T-helper 2 cell (primary cell): ENCODE measurements at regions not wholly inside any gene's neighbourhood (a gene's known extent, or its start where the extent isn't known, plus 50 kb on each side); places are given as distances from the start of the nearest gene placed in this dataset.

Source experiments
- DNase-seq, 5 experiments: peaks; one replicate each; pipeline versions ENCODE4 v3.0.0 to v3.0.0-alpha.2; 2012 to 2022

DNA sequence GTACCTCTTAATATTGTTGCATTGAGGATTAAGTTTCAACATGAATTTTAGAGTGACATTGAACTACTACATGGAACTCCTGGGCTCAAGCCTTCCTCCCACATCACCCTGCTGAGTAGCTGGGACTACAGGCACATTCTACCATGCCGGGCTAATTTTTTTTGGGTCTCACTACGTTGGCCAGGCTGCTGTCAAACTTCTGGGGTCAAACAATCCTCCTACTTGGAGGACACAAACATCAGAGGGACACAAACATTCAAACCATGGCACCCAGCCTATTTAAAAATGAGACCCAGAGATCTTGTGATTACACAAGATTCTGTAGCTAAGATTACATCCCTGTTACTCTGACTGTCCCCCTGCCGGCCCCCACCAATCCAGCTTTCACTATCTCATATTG, 180.9 kb downstream of the KCNRG start:
- no peak for DNase-seq

DNA sequence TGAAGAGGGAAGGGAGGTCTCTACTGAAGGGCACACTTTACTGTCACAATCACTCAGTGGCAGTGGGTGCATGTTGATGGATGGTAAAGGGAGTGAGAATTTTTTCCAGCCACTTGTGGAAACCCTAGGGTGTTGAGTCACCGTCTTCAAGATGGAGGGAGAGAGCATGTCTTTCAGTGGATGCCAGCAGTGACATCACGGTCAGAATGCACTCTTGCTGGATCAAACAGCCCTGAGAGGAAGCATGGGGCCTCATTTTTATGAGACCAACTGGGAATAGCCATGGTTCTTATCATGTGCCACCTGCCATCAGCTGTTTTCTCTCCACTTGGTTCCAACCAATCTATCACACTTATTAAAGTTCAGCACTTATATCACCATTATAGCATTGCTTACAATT, 182.5 kb downstream of the KCNRG start:
- no peak for DNase-seq

DNA sequence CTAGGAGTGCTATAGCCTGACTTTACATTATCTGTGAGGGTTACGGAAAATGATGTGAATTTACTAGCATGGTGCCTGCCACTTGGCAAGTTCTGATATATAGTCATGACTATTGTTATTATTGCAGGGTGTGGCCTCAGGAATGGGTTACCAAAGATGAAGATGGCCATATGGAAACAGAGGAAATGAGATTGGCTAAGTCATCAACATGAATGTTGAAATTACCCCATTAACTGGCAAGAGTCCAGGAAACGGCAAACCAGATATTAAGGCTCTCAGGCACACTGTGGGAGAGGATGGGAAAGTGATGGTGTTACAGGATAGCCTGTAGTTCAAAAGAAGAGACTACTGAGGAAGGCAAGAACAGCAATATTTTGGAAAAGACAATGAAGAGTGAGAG, 183.3 kb downstream of the KCNRG start:
- DNase-seq = no peak

DNA sequence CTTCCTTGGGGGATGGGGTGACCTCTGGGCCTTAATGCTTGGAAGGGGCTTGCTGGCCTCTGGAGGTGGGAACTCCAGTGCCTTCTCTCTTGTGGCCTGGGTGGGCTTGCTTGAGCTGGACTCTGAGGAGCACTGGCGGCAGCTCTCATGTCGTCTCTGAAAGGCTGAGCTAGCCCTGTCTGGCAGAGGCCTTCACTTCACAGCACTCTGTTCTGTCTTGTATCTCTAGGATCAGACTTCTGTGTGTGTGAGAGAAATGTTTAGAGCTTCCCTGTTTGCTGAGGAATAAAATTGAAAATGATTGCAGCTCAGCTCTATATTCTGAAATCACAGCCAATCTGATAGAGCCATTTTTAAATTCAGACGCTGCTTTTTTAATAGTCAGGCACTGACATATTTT, 185.3 kb downstream of the KCNRG start:
- no peak for DNase-seq

DNA sequence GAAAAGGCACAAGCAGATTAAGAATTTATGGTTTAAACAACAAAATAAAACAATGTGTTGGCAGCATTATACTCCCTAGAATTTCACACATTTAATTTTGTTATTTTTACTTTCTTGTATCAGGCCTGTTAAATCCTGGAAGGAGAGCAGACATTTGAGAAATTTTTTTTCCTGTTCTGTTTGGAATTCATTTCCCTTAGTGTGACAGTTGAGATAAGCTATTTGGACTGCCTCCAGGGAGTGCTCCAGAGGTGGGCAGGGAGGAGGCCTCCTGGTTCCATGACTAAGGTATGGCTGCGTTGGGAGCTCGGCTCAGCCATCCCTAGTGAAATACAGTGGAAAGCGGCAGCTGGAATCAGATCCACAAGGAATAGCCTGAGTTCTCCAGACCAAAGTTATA, 185.7 kb downstream of the KCNRG start:
- no peak for DNase-seq

DNA sequence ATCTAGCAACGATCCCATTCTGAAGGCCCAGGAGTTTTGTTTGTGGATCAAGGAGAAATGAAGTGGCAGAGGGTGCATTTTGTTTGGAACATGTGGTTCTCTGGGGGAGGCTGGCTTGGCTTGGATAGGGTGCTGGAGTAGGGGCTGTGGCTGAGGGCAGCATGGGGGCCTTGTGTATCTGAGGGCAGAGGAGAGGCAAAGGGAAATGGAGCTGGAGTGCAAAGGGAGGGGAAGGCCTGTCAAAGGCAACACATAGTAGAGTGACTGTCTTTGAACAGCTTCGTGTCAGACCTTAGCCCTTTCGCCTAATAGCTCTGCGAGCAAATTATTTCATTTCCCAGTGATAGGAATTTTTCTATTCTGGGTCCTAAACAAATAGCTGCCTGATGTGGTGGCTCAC, 187.2 kb downstream of the KCNRG start:
- no peak for DNase-seq

DNA sequence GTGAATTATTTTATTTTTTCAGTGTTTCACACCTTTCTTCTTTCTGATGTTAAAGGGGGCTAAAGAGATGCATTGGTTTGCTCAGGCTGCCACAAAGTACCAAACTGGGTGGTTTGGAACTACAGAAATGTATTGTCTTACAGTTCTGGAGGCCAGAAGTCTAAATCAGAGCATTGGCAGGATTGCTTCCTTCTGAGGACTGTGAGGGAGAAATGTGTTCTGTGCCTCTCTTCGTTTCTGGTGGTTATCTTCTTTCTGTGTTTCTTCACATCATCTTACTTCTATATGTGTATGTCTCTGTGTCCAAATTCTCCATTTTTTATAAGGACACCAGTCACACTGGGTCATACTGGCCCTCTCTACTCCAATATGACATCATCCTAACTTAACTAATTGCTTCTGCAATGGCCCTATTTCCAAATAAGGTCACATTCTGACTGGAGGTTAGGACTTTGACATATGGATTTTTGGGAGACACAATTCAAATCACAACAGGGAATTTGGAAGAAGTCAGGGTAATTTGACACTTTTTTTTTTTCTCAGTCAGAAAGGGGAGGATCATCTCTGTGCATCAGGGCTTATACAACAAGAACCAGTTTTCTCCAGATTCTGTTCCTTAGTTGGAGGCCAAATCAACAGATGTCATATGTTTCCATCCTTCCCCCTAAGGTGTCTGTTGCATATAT, 188.2 kb downstream of the KCNRG start:
- DNase-seq = no peak

DNA sequence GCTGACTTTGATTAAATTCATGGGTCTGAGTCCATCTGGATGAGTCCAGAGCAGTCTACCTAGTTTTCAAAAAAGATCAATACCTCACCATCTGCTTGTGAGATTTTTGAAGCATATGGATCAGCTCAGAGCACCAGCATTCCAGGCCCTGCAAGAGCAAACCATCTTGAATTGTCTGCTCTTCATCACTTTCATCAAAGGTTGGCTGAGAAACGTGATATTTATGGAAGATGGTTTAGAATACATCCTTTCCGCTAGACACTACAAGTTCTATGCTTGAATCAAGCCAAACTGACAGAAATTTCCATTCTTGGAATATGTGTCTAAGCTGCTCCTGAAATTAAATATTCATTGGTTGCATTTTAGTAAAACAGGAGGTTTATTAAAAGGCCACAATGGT, 190.3 kb downstream of the KCNRG start:
- DNase-seq = no peak

DNA sequence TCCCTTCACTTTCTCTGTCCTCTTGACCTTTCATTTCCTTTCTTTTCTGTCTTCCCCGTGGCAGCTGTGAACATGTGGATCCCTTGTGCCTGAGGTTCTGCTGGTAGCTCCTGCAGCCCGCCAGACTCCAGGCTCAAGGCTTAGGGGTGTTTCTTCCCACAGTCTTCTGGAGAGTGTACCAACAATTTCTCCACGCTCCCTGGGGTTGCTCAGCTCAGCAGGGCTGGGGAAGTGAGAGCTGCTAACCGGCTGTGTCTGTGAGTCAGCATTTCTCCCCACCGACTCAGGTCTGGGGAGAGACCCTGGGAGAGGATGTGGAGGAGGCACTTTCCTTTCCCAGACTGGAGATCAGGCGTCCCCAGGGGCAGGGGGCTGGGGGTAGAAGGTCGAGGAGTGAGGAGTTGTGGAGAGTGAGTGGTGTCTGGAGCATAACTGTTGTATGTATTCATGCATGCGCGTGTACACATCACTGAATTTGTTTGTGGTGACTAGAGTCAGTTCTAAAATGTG, 193.6 kb downstream of the KCNRG start:
- DNase-seq = no peak

DNA sequence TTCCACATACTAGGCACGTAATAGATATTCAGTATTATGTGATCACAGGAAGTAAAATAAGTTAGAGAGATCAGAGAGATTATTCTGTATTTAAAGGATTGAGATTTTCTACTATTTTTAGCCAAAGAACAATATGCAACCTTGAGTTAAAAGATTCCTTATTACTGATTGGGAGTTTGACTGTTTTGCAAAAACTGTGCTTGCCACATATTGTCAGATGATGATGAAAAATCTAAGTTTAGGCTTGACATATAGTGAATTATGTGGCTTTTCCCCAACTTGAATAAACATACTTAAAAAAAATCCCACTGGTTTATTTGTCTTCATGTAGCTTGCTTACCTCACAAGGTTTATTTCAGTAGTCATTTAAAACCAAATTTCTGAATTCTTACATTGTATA, 194.4 kb downstream of the KCNRG start:
- DNase-seq = no peak

DNA sequence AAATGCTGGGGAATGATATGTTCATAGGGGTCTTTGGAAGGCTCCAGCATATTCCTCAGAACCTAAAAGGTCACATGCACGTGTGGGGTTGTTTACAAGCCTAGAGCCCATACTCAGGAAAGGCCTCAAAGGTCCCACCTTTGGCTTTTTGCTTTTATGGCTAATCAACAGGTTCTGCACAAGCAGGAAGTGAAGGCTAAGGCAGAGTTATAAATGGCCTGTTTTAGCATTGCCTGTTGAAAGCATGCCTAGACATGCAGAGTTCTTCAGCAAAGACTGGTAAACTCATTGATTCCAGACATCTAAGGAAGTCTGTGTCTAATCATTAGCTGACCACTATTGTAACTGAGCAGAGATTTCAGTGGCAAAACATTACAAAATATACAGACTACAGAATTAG, 198.3 kb downstream of the KCNRG start:
- DNase-seq = no peak

DNA sequence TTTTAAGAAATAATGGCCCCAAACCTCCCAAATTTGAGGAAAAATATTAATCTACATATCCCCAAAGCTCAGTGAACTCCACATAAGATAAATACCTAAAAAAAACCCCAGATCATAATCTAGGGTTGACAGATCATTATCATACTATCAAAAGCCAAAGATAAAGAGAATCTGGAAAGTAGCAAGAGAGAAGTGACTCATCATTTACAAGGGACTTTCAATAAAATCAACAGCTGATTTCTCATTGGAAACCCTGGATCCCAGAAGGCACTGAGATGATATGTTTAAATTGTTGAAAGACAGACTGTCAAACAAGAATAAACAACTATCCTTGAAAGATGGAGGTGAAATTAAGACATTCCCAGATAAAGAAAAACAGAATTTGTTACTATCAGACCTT, 199.3 kb downstream of the KCNRG start:
- peak in 1 of 5 experiments; percentile 8 for DNase-seq

DNA sequence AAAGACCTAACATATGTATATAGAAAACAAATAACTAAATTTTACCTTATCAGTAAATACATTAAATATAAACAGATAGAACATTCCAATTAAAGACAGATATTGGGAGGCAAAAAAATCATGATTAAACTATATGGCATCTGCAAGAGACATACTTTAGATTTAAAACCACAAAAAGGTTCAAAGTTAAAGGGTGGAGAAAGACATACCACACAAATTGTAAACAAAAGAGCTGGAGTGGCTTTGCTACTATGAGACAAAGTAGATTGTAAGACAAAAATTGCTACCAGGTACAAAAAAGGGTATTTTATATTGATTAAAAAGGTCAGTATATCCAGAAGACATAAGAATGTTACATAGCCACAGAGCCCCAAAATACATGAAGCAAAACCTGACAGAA, 200.2 kb downstream of the KCNRG start:
- DNase-seq = no peak

DNA sequence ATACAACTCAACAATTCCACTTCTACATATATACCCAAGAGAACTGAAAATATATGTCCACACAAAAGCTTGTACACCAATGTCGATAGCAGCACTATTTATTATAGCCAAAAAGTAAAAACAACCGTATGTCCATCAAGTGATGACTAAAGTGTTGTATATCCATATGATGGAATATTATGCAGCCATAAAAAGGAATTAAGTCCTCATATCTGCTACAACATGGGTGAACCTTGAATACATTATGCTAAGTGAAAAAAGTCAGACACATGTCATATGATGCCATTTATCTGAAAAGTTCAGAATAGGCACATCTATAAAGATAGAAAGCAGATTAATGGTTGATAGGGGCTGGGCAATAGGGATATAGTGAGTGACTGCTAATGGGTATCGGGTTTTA, 204.5 kb downstream of the KCNRG start:
- DNase-seq = no peak

DNA sequence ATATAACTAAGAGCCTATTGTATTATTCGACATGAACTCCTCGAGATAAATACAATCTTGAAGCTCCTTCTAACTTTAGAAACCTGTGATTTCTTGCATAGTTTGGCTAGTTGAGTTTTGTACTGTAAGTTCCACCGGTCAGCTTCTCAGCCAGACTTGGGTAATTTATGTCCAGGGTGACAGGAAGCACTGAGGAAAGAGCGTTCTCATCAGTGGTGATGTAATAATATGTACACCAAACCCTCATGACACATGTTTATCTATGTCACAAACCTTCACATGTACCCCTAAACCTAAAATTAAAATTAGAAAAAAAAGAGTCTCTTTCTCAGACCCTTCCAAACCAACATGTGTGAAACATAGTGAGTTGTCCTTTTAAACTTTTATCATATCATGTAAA, 205.7 kb downstream of the KCNRG start:
- no peak for DNase-seq

DNA sequence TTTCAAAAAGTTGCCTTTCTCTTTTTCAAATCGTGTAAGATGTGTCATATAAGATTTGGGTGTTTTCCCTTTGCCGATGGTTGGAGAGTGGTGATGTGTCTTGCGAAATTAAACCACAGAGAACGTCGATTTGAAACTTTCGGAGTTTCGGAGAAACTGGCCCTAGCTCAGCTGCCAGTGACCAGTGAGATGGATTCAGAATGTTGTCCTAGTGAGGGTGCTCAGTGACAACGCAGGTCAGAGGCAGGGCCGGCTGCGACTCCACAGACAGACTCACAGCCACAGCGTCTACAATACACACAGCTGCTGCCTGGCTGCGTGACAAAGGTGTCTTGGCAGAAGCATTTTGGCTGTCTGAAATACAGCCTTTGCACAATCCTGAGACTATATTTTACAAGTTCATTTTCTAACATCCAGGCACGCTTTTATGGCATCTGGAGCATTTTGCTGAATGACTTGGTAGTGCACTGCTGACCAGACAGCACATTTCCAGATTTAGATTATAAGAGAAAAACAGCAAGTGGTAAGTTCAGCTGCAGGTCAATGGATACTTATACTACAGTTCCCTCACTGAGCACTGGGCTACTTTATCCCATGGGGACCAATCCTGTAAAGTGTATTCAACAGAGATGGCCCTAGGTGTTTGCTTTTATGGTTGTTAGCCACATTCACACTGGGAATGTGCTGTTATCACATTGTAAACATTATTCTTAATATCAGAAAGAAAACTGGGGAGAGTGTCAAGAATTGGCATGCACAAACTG, 207.5 kb downstream of the KCNRG start:
- peak in 1 of 5 experiments; percentile 54 for DNase-seq

DNA sequence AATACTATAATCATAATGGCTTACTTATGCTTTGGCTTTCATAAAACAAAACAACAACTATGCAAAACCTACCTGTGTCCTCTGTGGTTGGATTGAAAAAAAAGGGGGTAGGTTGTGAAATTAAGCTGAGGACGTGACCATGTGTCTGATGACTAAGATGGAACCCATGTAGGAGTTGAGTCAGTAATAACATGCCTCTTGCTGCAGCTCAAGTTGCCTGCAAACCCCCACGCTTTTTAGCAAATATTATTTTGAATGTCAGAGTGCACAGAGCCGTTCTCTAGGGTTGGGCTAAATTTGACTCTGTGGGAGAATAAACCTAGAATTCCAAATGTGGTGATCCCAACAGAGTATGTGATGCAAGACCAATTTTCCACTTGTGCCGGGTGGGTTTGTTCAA, 209.3 kb downstream of the KCNRG start:
- DNase-seq = peak in 1 of 5 experiments; percentile 79

DNA sequence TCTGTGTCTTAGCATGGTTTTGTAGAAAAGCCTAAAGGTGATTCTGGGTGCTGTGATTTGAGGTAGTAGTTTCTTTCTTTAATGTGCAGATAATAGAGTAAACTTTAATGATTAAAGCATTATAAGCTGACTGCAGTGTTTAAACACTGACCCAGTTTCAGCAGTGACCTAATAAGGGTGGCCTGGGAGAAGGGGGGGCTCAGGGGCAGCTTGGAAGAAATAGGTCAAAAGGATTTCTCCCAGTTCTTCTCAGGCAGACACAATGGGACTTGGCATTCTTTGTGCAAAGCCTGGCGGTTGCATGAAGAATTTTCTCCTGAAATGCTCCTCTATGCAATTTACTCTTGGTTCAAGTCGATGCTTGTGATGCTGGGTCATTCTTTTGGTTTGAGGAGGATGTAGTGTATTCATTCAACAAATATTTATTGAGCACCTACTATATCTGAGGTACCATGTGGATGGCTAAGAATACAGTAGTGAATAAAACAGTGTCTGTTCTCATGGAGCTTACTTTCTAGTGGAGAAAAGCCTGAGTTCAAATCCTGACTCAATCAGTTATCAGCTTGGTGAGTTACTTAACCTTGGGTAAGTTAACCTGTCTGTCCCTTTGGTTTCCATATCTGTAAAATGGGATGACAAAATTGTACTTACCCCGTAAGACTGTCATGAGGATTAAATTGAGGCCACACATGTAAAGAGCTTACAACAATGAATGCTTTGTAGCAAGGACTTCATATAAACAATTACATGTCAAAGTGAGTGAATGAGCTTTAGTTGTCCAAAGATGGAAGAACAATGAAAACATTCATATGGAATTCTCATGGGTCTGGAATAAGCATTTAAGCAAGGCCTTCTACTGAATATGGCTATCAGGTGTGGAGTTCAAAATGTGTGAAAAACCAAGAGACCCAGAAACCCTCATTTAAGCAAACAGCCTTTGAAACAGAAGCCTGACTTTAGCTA, 210.2 kb downstream of the KCNRG start:
- DNase-seq = no peak

DNA sequence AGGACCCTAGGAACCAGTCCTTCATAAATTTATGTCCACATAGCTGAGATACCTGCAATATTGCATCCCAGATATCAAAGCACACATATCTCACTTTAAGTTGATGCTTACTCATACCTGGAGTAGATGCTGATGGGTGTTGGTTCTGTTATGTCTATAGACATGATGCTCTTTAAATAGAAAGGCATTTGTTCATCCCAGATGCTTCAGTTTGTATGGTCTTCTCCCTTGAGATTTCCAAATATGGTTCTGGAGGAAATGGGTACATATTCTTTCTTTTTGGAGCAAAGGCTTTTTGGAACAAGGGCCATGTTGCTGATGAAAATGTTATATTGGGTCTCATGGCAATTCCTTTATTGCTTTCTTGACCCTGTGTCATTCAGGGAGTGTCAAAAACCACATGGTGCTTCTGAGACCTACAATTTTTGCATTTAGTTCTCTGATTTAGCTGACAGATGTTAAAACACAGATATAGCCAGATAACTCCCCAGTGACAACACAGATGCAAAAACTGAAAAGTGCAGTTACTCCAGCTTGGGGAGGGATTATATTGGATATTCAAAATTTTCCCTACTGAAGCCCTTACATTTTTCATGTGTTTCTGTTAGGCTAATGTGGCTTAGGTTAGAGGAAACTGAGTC, 211.4 kb downstream of the KCNRG start:
- DNase-seq = peak in 1 of 5 experiments; percentile 65

DNA sequence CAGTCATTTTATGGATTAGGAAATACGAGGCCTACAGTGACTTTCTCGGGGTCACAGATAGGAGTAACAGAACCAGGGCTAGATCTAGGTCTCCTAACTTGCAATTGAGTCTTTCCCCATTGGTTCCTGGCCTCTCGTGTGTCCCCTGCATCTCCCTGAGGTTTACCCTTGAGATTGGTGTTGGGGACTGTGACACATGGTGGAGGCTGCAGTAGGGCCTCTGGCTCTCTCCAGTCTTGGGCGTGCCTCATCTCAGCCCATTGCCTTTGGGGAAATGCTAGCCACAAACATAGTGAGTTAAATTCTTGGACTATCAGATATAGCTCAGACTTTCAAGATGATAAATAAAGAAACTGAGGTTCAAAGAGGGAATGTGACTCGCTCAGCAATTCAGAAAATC, 212.1 kb downstream of the KCNRG start:
- DNase-seq = no peak

DNA sequence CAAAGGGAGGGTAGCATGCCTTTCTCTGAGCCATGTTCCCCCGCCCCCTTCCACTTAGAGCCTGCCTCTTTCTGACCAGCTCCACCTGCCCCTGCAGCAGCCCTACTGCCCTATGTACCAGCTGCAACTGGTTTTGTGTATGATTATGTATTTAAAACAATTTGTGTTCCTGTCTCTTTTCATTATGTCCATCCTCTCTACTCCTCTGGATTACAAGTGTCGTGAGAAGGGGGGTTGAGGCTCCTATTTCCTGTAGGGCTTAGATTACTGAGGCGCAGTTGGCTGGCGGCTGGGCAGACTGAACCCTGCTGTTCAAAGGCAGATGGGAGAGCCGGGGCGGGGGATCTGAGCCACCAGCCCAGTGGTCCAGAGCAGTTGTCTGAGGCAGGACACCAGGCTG, 213.3 kb downstream of the KCNRG start:
- no peak for DNase-seq

DNA sequence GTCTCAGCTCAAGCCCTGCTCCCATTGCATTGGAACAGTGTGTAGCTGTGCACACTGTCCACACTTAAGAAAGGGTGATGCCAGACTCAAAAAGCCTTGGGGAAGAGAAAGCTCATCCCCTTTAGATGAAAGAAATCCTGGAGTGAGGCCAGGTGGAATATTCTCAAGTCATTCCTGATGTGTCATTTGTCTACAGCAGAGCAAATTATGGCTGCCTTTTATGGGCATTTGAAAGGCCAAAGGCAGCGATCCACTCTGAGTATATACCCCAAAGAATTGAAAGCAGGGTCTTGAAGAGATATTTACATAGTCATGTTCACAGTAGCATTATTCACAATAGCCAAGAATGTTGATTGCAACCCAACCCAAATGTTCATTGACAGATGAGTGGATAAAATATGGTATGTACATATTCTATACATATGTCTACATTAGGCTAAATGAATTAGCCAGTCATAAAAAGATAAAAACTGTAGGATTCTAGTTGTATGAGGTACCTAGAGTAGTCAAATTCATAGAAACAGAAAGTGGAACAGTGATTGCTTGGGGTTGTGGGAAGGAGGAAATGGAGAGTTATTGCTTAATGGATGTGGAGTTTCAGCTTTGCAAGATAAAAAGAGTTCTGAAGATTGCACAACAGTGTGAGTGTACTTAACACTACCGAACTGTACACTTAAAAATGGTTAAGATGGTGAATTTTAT, 214.9 kb downstream of the KCNRG start:
- peak in 1 of 5 experiments; percentile 51 for DNase-seq
